B cell (primary cell): ENCODE measurements at regions not wholly inside any gene's neighbourhood (a gene's known extent, or its start where the extent isn't known, plus 50 kb on each side); places are given as distances from the start of the nearest gene placed in this dataset.

Source experiments
- CTCF ChIP-seq: fragments of 200-600 bp; IDR thresholded peaks from one replicate; pipeline ENCODE4 v1.8.0; 2022; ENCODE audit warnings: antibody characterized with exemption, mild to moderate bottlenecking
- EZH2 ChIP-seq: IDR thresholded peaks from 2 replicates; pipeline ENCODE4 v1.6.1; 2012; ENCODE audit warnings: borderline replicate concordance, low read depth, mild to moderate bottlenecking, moderate library complexity, low read length; ENCODE audit not compliant: insufficient read depth, poor library complexity, severe bottlenecking

GRCh38 chr14:97730706-97731105 is 933.5 kb downstream of the VRK1 start:
- TF ChIP-seq EZH2 (no peak), CTCF (no peak)
